Fibroblast of the aortic adventitia (primary cell): ENCODE measurements at regions not wholly inside any gene's neighbourhood (a gene's known extent, or its start where the extent isn't known, plus 50 kb on each side); places are given as distances from the start of the nearest gene placed in this dataset.

ENCODE experiments used
- DNase-seq: peaks from one replicate; pipeline ENCODE4 v3.0.0-alpha.2; 2010; ENCODE audit warnings: low read depth
- H3K4me3 ChIP-seq: 2 replicates; pipeline ENCODE4 v1.5.1; 2011; ENCODE audit warnings: low read depth, mild to moderate bottlenecking, control low read depth, low read length, moderate library complexity
- TF ChIP-seq, protein P1 (sequence below): IDR thresholded peaks from 2 replicates; pipeline ENCODE4 v1.5.1; 2011; ENCODE audit warnings: mild to moderate bottlenecking, low read length, control low read depth, inconsistent platforms; ENCODE audit not compliant: insufficient read depth

DNA sequence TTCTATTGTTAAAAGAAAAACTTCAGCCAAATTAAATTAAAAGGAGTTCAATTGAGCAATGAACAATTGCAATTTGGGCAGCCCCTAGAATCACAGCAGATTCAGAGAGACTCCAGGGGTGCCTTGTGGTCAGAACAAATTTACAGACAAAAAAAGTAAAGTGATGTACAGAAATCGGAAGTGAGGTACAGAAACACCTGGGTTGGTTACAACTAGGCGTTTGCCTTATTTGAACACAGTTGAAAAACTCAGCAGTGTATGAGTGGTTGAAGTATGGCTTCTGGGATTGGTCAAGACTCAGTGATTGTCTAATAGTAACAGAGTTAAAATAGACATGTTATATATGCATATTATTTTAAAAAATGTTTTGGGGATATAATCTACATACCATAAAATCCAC lies 98.5 kb upstream of the ZSWIM2 start:
- DNase-seq, result no peak
- TF ChIP-seq, protein P1, sequence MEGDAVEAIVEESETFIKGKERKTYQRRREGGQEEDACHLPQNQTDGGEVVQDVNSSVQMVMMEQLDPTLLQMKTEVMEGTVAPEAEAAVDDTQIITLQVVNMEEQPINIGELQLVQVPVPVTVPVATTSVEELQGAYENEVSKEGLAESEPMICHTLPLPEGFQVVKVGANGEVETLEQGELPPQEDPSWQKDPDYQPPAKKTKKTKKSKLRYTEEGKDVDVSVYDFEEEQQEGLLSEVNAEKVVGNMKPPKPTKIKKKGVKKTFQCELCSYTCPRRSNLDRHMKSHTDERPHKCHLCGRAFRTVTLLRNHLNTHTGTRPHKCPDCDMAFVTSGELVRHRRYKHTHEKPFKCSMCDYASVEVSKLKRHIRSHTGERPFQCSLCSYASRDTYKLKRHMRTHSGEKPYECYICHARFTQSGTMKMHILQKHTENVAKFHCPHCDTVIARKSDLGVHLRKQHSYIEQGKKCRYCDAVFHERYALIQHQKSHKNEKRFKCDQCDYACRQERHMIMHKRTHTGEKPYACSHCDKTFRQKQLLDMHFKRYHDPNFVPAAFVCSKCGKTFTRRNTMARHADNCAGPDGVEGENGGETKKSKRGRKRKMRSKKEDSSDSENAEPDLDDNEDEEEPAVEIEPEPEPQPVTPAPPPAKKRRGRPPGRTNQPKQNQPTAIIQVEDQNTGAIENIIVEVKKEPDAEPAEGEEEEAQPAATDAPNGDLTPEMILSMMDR, result no peak
- no peak overlapping the region for H3K4me3 ChIP-seq

DNA sequence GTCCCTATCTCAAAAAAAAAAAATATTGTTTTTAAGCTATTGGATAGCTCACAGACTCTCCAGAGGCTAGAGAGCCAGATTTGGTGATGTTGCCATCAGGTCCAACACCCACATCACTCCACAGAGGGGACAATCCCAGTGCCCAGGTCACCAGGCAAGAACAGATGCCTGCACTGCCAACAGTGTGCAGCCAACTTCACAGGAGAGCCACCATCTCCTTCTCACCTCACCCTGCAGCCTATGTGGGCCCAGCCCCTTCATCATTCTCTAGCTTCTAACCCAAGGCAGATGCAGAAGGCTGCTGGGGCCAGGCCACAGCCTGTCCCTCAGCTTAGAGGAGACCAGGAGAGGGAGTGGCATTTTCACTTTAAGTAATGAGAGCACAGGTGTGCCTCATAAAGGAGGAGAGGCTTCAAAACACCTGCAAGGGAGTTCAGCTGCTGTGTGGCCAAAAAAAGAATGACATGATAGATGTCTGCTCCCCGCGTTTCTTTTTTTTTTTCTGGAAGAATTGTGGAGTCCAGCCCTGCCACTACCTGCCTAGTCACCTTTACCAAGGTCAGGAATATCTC lies 98.0 kb upstream of the ZSWIM2 start:
- DNase-seq, result no peak
- TF ChIP-seq, protein P1, result no peak
- no peak overlapping the region for H3K4me3 ChIP-seq

DNA sequence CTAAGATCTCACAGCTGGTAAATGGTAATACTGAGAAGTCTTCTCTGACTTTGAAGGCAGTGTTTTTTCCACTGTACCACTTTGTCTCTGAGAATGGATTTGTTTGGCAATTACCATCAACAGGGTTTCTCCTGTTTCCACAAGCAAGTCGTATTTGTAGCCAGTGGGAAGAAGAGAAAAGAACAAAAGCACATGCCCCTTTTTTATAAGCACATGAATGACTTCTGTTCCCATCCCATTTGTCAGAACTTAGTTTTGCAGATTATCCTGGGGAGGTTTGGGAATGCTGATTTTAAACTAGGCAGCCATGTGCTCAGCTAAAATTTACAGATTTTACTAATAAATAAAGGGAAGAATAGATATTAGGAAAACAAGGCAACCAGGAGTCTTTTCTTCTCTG lies 92.9 kb upstream of the ZSWIM2 start:
- TF ChIP-seq, protein P1, result no peak
- no peak overlapping the region for H3K4me3 ChIP-seq
- no peak for DNase-seq

DNA sequence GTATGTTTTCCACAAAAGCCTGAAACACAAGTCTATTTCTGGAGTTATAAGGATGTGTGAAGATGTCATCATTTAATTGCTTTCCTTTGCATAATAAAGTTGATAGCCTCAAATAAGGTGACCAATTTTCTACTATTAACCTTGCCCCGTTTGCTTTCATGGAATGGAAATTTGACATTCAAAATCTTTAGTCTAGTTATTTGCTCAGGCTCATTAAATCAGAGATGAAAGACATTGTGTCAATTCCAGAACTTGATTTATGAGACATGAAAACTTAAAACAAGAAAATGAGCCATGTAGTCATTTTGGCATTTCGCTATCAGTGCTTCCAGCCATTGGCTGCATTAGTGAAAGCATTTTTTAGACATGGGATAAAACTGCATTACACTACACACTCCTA lies 91.5 kb upstream of the ZSWIM2 start:
- TF ChIP-seq, protein P1, result no peak

DNA sequence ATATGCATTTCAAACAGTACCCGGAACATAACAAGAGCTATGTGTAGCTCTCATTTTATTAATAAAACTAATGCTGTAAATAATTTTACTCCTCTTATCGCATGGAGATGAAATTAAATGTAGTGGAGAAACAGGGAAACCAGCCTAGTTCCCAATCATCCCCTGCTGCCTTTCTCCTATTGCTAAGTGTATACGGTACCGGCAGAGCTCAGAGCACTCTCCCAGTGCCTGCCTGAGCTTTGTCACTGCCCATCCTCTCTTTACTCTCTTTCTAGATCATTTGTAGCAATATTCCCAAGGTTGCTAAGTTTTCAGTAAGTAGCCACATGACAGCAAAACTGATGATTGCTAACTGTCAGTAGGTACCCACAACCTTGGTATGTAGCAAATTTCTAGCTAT lies 85.5 kb upstream of the ZSWIM2 start:
- no peak for DNase-seq
- no peak overlapping the region for H3K4me3 ChIP-seq
- TF ChIP-seq, protein P1, result no peak

More for the DNA sequence above, 91.5 kb upstream of the ZSWIM2 start:
- DNase-seq, result no peak
- no peak overlapping the region for H3K4me3 ChIP-seq

DNA sequence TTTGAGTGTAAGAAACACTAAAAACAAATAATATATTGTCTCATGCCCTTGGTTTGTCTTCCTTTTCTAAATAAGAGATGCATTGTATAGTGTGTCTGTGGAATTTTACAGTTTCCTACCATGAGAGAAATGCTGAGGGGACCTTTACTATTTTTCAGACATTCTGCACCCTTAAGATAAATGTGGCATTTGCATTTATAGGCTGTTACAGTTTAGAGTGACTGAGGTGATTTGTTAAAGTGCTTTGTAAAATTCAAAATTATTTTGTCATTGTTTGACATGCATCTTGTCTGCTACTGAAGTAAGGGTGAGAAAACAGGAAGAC lies 78.9 kb upstream of the ZSWIM2 start:
- H3K4me3 ChIP-seq, result no peak overlapping the region
- TF ChIP-seq, protein P1, result no peak
- DNase-seq, result no peak

DNA sequence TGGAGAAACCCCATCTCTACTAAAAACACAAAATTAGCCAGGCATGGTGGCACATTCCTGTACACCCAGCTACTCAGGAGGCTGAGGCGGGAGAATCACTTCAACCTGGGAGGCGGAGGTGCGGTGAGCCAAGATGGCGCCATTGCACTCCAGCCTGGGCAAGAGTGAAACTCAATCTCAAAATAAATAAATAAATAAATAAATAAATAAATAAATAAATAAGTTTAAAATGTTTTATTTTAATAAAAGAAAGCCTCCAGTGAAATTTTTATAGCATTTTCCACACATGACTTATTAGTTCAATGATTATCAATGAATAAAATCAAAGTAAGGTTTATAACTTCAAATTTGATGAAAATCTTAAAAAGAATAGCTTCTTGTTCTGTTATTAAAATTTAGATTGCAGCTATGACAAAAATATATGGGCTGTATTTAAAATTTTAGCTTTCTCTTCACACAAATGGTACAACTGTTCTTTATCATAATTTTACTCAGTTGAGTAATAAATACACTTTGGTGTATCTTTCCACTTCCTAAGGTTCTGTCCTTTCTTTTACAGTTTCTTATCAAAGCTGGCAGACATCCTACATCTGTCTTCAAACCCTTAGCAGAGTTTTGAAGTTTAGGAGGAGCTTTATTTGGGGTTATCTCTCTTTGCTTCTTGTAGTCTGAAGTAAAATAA lies 78.4 kb upstream of the ZSWIM2 start:
- DNase-seq, result no peak
- TF ChIP-seq, protein P1, result no peak
- no peak overlapping the region for H3K4me3 ChIP-seq
